OCI-LY7 (cell line): ENCODE measurements at regions not wholly inside any gene's neighbourhood (a gene's known extent, or its start where the extent isn't known, plus 50 kb on each side); places are given as distances from the start of the nearest gene placed in this dataset.
"Not testable (repeated sequence)": the region's sequence is repeated elsewhere in the genome, so short reads cannot be mapped to it uniquely, and the experiment has no call there.

Experiments used
- BruUV-seq: library from RNA; stranded (reverse); fragments of 400-500 nt; replicated peaks from 2 replicates; lab custom pipeline; 2021; lab: Mats Ljungman, UMichigan
- CTCF ChIA-PET: fragments of 300-600 bp; sonication (Branson Sonifier 250); formaldehyde crosslinking; loops from one replicate; lab custom pipeline; 2022; ENCODE audit warnings: antibody characterized with exemption; ENCODE audit not compliant: unreplicated experiment; lab: Charles Lee
- POLR2A ChIA-PET: fragments of 300-600 bp; sonication (Branson Sonifier 250); formaldehyde crosslinking; loops from one replicate; lab custom pipeline; 2022; ENCODE audit warnings: antibody characterized with exemption; lab: Charles Lee
- DNase-seq: peaks from one replicate; pipeline ENCODE4 v3.0.0-alpha.2; 2015; ENCODE audit warnings: low spot score
- H2AFZ ChIP-seq: fragments of 200-600 bp; sonication (generic), shearing (Covaris generic); 2 replicates; pipeline ENCODE4 v1.6.1; 2014; ENCODE audit warnings: mild to moderate bottlenecking, antibody characterized with exemption, low read length, moderate library complexity
- H3K27ac ChIP-seq: fragments of 200-600 bp; sonication (generic); 2 replicates; pipeline ENCODE4 v1.5.1; 2014; ENCODE audit warnings: mixed run types, low read depth, mild to moderate bottlenecking, moderate library complexity, low read length, inconsistent platforms; ENCODE audit not compliant: poor library complexity, severe bottlenecking
- H3K36me3 ChIP-seq: fragments of 200-600 bp; sonication (generic); 2 replicates; pipeline ENCODE4 v1.6.1; 2014; ENCODE audit warnings: mild to moderate bottlenecking, antibody characterized with exemption, low read length, moderate library complexity, mixed read lengths; ENCODE audit not compliant: insufficient read depth
- H3K4me1 ChIP-seq: fragments of 200-600 bp; sonication (generic); 2 replicates; pipeline ENCODE4 v1.5.1; 2014; ENCODE audit warnings: mild to moderate bottlenecking, low read length; ENCODE audit not compliant: insufficient read depth, poor library complexity, severe bottlenecking
- H3K4me2 ChIP-seq: fragments of 200-600 bp; sonication (generic); 2 replicates; pipeline ENCODE4 v1.6.1; 2014; ENCODE audit warnings: mild to moderate bottlenecking, low read length
- H3K4me3 ChIP-seq: fragments of 200-600 bp; sonication (generic); 2 replicates; pipeline ENCODE4 v1.5.1; 2014; ENCODE audit warnings: mild to moderate bottlenecking, low read depth, low read length; ENCODE audit not compliant: poor library complexity, severe bottlenecking
- H3K79me2 ChIP-seq: fragments of 200-600 bp; sonication (generic); 2 replicates; pipeline ENCODE4 v1.6.1; 2016; ENCODE audit warnings: low read depth, mild to moderate bottlenecking, low read length, moderate library complexity, mixed read lengths; ENCODE audit not compliant: insufficient read depth
- H3K9me2 ChIP-seq: fragments of 200-600 bp; sonication (generic); 2 replicates; pipeline ENCODE4 v1.6.1; 2016; ENCODE audit warnings: mild to moderate bottlenecking, low read length, mixed read lengths; ENCODE audit not compliant: insufficient read depth
- H3K9me3 ChIP-seq: fragments of 200-600 bp; sonication (generic); 2 replicates; pipeline ENCODE4 v1.6.1; 2014; ENCODE audit warnings: mild to moderate bottlenecking, mixed run types, low read length, mixed read lengths
- H4K20me1 ChIP-seq: fragments of 200-600 bp; sonication (generic); 2 replicates; pipeline ENCODE4 v1.6.1; 2014; ENCODE audit warnings: mild to moderate bottlenecking, antibody characterized with exemption, low read length, moderate library complexity, mixed read lengths; ENCODE audit not compliant: insufficient read depth
- CTCF ChIP-seq: fragments of 200-600 bp; sonication (generic); conservative IDR thresholded peaks from 2 replicates; pipeline ENCODE4 v1.5.1; 2014; ENCODE audit warnings: mild to moderate bottlenecking, antibody characterized with exemption, low read length, moderate library complexity, mixed read lengths
- EZH2phosphoT487 ChIP-seq: fragments of 200-600 bp; sonication (generic); IDR thresholded peaks from 2 replicates; pipeline ENCODE4 v1.6.1; 2018; ENCODE audit warnings: low read depth, borderline replicate concordance, mild to moderate bottlenecking, mixed run types, antibody characterized with exemption, low read length, moderate library complexity, mixed read lengths
- intact Hi-C: fragments of 100-400 bp; cut with micrococcal nuclease; formaldehyde crosslinking; loops from one replicate; pipeline ENCODE4 v1.10.0; 2022; ENCODE audit not compliant: unreplicated experiment

GRCh38 chr5:58311526-58311925 lies 148.4 kb downstream of the PLK2 start:
- DNase-seq = no peak
- Histone ChIP-seq H3K9me3 (no peaks in the 10 kb centered on the region), H3K36me3 (no peaks in the 10 kb centered on the region), H3K27ac (no peak overlapping the region), H4K20me1 (no peaks in the 10 kb centered on the region), H3K4me2 (no peak overlapping the region), H3K4me3 (no peak overlapping the region), H3K79me2 (no peaks in the 10 kb centered on the region), H3K4me1 (no peaks in the 10 kb centered on the region), H3K9me2 (no peaks in the 10 kb centered on the region), H2AFZ (no peak overlapping the region)
- no TSS peak for BruUV-seq
- intact Hi-C loops = no loop called here
- CTCF ChIA-PET = no interaction called here
- POLR2A ChIA-PET = no interaction called here
- no peak for TF ChIP-seq EZH2phosphoT487
- TF ChIP-seq CTCF = no peak

GRCh38 chr5:58308384-58308783 lies 151.5 kb downstream of the PLK2 start:
- POLR2A ChIA-PET, H3K9me2 ChIP-seq, H3K4me2 ChIP-seq, DNase-seq, H3K79me2 ChIP-seq, H3K4me3 ChIP-seq, H3K4me1 ChIP-seq, H3K27ac ChIP-seq, H3K36me3 ChIP-seq, H4K20me1 ChIP-seq, H3K9me3 ChIP-seq, CTCF ChIA-PET, intact Hi-C loops, BruUV-seq, H2AFZ ChIP-seq: not testable (repeated sequence)

GRCh38 chr5:58300346-58300895 lies 159.5 kb downstream of the PLK2 start:
- no peak overlapping the region for H3K4me2 ChIP-seq
- intact Hi-C loops = no loop called here
- BruUV-seq = no TSS peak
- ChIA-PET POLR2A (no interaction called here), CTCF (no interaction called here)
- no peak for DNase-seq
- H3K79me2 ChIP-seq = no peaks in the 10 kb centered on the region
- H3K27ac ChIP-seq = no peak overlapping the region
- H4K20me1 ChIP-seq = no peaks in the 10 kb centered on the region
- no peak overlapping the region for H3K4me3 ChIP-seq
- no peak for TF ChIP-seq EZH2phosphoT487
- TF ChIP-seq CTCF = no peak
- no peaks in the 10 kb centered on the region for H3K4me1 ChIP-seq
- no peaks in the 10 kb centered on the region for H3K36me3 ChIP-seq
- no peaks in the 10 kb centered on the region for H3K9me3 ChIP-seq
- H3K9me2 ChIP-seq = no peaks in the 10 kb centered on the region
- H2AFZ ChIP-seq = no peak overlapping the region
